HCT116 (cell line): ENCODE measurements at regions not wholly inside any gene's neighbourhood (a gene's known extent, or its start where the extent isn't known, plus 50 kb on each side); places are given as distances from the start of the nearest gene placed in this dataset.

ENCODE experiments used
- CTCF ChIP-seq, 3 experiments: fragments of 200-600 bp in 1 of 3; sonication (generic) in 1 of 3; IDR thresholded peaks in 2 of 3; conservative IDR thresholded peaks in 1 of 3; 2 replicates each; pipeline ENCODE4 v1.5.1; 2012 to 2017; ENCODE audit warnings: low read depth in 2 of 3, low read length in 2 of 3, antibody characterized with exemption in 1 of 3, borderline replicate concordance in 1 of 3, control low read depth in 1 of 3, mild to moderate bottlenecking in 1 of 3, mixed read lengths in 1 of 3, mixed run types in 1 of 3, moderate library complexity in 1 of 3; ENCODE audit not compliant: insufficient read depth in 1 of 3
- POLR2A ChIP-seq: IDR thresholded peaks from 2 replicates; pipeline ENCODE4 v1.7.0; 2011; ENCODE audit warnings: borderline replicate concordance; ENCODE audit not compliant: insufficient read depth, insufficient read length; ENCODE audit errors: extremely low read depth
- POLR2AphosphoS5 ChIP-seq: IDR thresholded peaks from 2 replicates; pipeline ENCODE4 v1.6.1; 2011; ENCODE audit warnings: mild to moderate bottlenecking, low read depth, low read length, moderate library complexity
- ZNF274 ChIP-seq: fragments of 200-500 bp; sonication (Bioruptor generic); IDR thresholded peaks from 2 replicates; pipeline ENCODE4 v1.6.1; 2014; ENCODE audit warnings: mild to moderate bottlenecking, low read depth, low read length, inconsistent platforms
- TF ChIP-seq, protein P1 (sequence below): IDR thresholded peaks from 2 replicates; pipeline ENCODE4 v1.6.1; 2012

- TF ChIP-seq ZNF274: no peak
- no peak for TF ChIP-seq POLR2A
- no peak for TF ChIP-seq CTCF (IDR thresholded peaks at IDR 0.05 in 2 of 3, conservative IDR thresholded peaks at IDR 0.05 in 1 of 3; ENCODE audit: borderline replicate concordance in 1 of 3, insufficient read depth in 1 of 3, low read depth in 2 of 3, low read length in 2 of 3)
- TF ChIP-seq, protein P1, sequence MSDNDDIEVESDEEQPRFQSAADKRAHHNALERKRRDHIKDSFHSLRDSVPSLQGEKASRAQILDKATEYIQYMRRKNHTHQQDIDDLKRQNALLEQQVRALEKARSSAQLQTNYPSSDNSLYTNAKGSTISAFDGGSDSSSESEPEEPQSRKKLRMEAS: no peak
- TF ChIP-seq POLR2AphosphoS5: no peak
These were observed 920.3 kb upstream of the GOT2 start for GRCh38 chr16:59654455-59654854.
